GM19397 (cell line): ENCODE measurements at regions not wholly inside any gene's neighbourhood (a gene's known extent, or its start where the extent isn't known, plus 50 kb on each side); places are given as distances from the start of the nearest gene placed in this dataset.

Experiments
- ATAC-seq: cut with Tn5 transposase; IDR thresholded peaks from one replicate; pipeline ENCODE4 v1.9.1; 2021; ENCODE audit warnings: mild to moderate bottlenecking, moderate library complexity; ENCODE audit not compliant: unreplicated experiment

DNA sequence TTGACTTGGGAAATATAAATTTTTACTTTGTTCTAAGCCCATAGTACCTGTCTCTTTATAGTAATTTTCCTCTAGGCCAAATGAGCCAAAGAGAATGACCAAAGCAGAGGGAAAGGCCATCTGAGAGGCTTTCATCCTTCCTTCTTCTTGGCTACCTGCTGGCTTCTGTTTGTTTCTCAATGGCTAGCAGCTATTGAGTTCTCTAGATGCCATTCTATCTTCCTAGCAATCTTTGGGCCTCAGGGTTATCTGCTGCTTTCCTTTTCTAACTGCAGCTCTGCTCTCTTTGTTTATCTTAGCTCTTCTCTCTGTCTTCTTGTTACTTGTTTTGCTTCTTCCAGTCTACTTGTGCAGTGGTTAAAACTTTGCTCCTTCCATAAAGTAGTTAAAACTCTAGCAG lies 601.1 kb upstream of the NRXN1 start:
- ATAC-seq, result no peak

- ATAC-seq, result no peak
Measured at GRCh38 chr2:51629406-51629805, 597.5 kb upstream of the NRXN1 start.

- no peak for ATAC-seq
Measured at GRCh38 chr2:51628917-51629316, 597.0 kb upstream of the NRXN1 start.

- no peak for ATAC-seq
Measured at GRCh38 chr2:51624995-51625394, 593.1 kb upstream of the NRXN1 start.

- ATAC-seq, result no peak
Measured at GRCh38 chr2:51620796-51621195, 588.9 kb upstream of the NRXN1 start.

GRCh38 chr2:51619961-51620360 lies 588.0 kb upstream of the NRXN1 start:
- ATAC-seq, result no peak

GRCh38 chr2:51612387-51612786 lies 580.5 kb upstream of the NRXN1 start:
- ATAC-seq, result no peak

DNA sequence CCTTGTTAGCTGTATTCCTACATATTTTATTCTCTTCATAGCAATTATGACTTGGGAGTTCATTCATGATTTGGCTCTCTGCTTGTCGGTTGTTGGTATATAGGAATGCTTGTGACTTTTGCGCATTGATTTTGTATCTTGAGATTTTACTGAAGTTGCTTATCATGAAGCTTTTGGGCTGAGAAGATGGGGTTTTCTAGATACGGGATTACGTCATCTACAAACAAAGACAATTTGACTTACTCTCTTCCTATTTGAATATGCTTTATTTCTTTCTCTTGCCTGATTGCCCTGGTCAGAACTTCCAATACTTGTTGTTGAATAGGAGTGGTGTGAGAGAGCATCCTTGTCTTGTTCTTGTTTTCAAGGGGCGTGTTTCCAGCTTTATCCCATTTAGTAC lies 569.8 kb upstream of the NRXN1 start:
- ATAC-seq, result no peak

- no peak for ATAC-seq
Measured at GRCh38 chr2:51597086-51597485, 565.2 kb upstream of the NRXN1 start.

GRCh38 chr2:51595836-51596235 lies 563.9 kb upstream of the NRXN1 start:
- no peak for ATAC-seq

GRCh38 chr2:51581636-51582267 lies 549.8 kb upstream of the NRXN1 start:
- ATAC-seq, result no peak

GRCh38 chr2:51579412-51579811 lies 547.5 kb upstream of the NRXN1 start:
- ATAC-seq, result no peak

DNA sequence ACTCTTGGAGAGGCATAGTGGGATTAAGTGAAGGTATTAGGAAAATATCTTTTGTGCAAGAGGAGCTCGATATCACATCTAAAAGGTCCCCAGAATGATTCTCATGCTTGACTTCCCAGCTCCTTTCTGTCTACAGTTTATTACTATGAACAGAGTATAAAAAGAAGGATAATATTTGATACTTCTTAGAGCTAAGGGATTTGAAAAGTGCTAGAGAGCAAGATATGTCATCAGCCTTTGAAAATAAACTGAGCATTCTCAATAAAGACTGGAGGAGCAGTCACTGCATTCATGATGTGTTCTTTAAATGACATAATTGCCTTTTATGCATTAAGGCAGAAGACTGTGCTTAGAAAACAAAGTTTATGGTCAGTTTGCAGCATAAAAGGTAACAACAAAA lies 543.2 kb upstream of the NRXN1 start:
- ATAC-seq, result no peak

- ATAC-seq, result no peak
Measured at GRCh38 chr2:51559026-51559425, 527.1 kb upstream of the NRXN1 start.

DNA sequence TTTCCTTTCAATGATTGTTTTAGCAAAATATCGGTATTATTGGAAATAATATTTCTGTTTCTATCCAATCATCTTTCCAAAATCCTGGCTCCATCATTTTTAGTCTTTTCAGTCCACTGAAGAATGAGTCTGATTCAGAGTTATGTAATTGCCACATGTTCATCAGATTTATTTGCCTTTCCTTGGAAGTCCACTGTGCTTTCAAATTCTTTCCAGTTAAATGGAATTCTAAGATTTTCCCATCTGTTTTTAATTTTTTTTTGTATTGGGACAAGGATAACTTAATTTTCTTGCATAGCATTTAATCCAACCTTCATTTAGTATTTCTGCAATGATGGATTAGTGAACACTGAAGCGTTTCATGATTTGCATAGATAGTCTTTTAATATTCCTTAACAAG lies 521.5 kb upstream of the NRXN1 start:
- no peak for ATAC-seq

DNA sequence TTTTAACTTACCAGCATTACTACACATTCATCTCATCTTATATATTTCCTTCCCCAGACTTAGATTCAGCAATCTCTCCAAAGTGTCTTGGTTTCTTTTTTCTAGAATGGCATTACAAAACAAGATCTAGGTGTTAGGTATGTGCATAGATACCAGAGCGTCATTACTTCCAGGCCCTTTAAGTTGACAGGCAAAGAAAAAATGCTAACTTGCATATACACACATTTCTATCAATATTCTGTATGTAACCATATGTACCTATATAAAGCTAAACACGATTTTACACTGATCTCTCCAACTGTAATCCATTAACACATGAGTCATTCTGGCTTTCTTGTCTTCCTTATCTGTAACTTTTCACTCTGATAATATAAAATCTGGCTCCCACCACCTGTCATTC lies 503.8 kb upstream of the NRXN1 start:
- ATAC-seq, result no peak

DNA sequence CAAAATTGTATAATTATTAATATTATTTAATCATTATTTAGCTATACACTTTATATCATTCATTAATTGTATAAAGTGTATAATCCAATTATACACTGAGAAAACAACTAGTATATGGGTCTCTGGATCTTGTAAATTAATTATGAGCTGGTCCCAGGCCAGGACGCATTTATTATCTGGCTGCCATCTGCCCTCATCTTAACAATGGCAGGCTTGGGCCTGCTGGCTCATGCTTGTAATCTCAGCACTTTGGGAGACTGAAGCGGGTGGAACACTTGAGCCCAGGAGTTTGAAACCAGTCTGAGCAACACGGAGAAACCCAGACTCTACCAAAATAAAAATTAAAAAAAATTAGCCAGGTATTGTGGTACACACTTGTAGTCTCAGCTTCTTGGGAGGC lies 502.2 kb upstream of the NRXN1 start:
- no peak for ATAC-seq

DNA sequence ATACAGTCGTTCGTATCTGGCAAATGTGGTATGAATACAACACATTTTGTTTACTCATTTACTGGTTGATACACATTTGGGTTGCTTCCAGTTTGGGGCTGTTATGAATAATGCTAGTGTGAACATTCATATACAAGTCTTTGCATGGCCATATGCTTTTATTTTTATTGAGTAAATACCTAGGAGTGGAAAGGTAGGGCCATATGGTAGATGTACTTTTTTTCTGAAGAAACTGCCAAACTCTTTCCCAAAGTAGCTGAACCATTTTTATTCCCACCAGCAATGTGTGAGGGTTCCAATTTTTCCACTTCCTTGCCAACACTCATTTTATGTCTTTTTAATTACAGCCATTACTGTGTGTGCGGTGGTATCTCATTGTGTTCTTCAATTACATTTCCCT lies 496.2 kb upstream of the NRXN1 start:
- ATAC-seq, result no peak

DNA sequence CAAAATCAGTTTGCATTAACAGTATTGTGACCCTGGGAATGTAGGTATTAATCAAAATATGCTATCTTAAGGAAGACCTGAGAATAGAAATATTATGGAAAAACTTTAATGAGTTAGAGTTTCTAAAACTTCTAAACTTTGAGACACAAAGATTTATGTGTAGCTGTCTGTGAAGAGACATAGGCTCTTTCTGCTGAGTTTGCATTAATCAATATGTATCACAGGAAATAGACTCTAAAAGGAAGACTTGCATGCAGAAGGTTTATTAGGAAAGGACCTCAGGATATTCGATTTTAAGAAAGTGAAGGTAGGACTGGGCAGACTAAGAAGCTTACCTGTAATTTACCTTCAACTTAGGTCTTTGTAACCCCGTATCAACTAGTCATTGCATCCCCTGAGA lies 494.8 kb upstream of the NRXN1 start:
- ATAC-seq, result no peak

DNA sequence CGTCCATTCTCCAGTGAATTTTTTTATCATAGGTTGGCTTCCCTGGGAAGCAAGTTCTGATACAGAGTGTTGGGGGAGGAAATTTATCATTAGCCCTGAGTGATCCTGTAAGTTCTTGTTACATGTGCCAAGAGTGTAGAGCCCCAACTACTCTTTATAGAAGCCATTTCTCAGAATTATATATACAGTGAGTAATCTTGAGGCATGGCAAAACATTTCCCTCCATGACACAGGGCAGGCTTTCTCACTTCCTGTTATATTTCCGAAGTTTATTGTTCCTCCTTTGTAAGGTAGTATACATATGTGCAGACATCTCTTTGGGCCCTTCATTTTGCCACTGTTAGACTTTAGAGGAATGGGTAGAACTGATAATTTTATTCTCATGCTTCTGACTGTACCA lies 484.7 kb upstream of the NRXN1 start:
- ATAC-seq, result no peak

DNA sequence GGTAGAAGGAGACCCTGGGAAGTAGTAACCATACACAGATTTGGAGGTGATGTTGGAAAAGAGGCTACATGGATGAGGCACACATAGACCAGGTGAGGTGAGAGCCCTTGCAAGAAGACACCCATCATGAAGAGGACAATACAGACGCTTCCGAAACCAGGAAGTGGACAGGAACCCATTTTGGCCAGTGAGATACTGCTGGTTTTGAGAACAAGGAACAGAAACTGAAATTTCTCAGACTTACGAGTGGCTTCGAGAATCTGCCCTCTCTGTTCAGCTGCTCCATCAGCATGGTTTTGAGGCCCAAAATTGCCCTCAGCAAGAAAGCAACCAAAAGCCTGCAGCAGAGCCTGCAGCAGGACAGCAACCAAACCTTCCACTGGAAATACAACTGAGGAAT lies 479.1 kb upstream of the NRXN1 start:
- peak; percentile 77 for ATAC-seq

GRCh38 chr2:51510303-51510702 lies 478.4 kb upstream of the NRXN1 start:
- ATAC-seq, result no peak

GRCh38 chr2:51505533-51505932 lies 473.6 kb upstream of the NRXN1 start:
- ATAC-seq, result no peak
